Keratinocyte (primary cell): ENCODE measurements at regions not wholly inside any gene's neighbourhood (a gene's known extent, or its start where the extent isn't known, plus 50 kb on each side); places are given as distances from the start of the nearest gene placed in this dataset.
"Not testable (repeated sequence)": the region's sequence is repeated elsewhere in the genome, so short reads cannot be mapped to it uniquely, and the experiment has no call there.

Source experiments
- DNase-seq: peaks from one replicate; pipeline ENCODE4 v3.0.0-alpha.2; 2011; ENCODE audit warnings: low read depth, missing footprints, low spot score
- FAIRE-seq: peaks from 2 replicates; lab custom pipeline; 2011; peaks lifted over from hg19 to GRCh38; lab: Jason Lieb, UNC
- H2AFZ ChIP-seq: 2 replicates; pipeline ENCODE4 v1.6.0; 2012; ENCODE audit warnings: low read length, control low read depth, inconsistent platforms; ENCODE audit not compliant: control insufficient read depth
- H3K27ac ChIP-seq: 2 replicates; pipeline ENCODE4 v1.5.1; 2011; ENCODE audit warnings: low read length; ENCODE audit not compliant: control insufficient read depth, insufficient read depth
- H3K27me3 ChIP-seq: 3 replicates; pipeline ENCODE4 v1.6.0; 2011; ENCODE audit warnings: low read length; ENCODE audit not compliant: control insufficient read depth, insufficient read depth; ENCODE audit errors: extremely low read depth
- H3K36me3 ChIP-seq, 2 experiments: 2 replicates in 1 of 2; 3 replicates in 1 of 2; pipeline ENCODE4 v1.5.1; 2011; ENCODE audit warnings: low read length in 2 of 2, mild to moderate bottlenecking in 1 of 2; ENCODE audit not compliant: control insufficient read depth in 2 of 2, insufficient read depth in 2 of 2; ENCODE audit errors: extremely low read depth in 1 of 2
- H3K4me1 ChIP-seq: 3 replicates; pipeline ENCODE4 v1.5.1; 2011; ENCODE audit warnings: low read length; ENCODE audit not compliant: control insufficient read depth, insufficient read depth; ENCODE audit errors: extremely low read depth
- H3K4me2 ChIP-seq: 3 replicates; pipeline ENCODE4 v1.6.0; 2011; ENCODE audit warnings: low read depth, low read length; ENCODE audit not compliant: control insufficient read depth, insufficient read depth; ENCODE audit errors: extremely low read depth
- H3K4me3 ChIP-seq, 3 experiments: fragments of 200-600 bp in 1 of 3; sonication (generic) in 1 of 3; 2 replicates in 2 of 3; 3 replicates in 1 of 3; pipeline ENCODE4 v1.5.1; 2011 to 2016; ENCODE audit warnings: low read length in 3 of 3, mild to moderate bottlenecking in 3 of 3, control low read depth in 2 of 3, inconsistent platforms in 1 of 3, low read depth in 1 of 3, mixed read lengths in 1 of 3, mixed run types in 1 of 3, moderate library complexity in 1 of 3; ENCODE audit not compliant: control insufficient read depth in 2 of 3, insufficient read depth in 2 of 3; ENCODE audit errors: extremely low read depth in 1 of 3
- H3K79me2 ChIP-seq: 2 replicates; pipeline ENCODE4 v1.6.0; 2012; ENCODE audit warnings: low read length; ENCODE audit not compliant: control insufficient read depth, insufficient read depth
- H3K9ac ChIP-seq: 3 replicates; pipeline ENCODE4 v1.6.0; 2011; ENCODE audit warnings: low read length; ENCODE audit not compliant: control insufficient read depth, insufficient read depth; ENCODE audit errors: extremely low read depth
- H3K9me1 ChIP-seq: 3 replicates; pipeline ENCODE4 v1.6.0; 2011; ENCODE audit warnings: low read length; ENCODE audit not compliant: control insufficient read depth, insufficient read depth; ENCODE audit errors: extremely low read depth
- H3K9me3 ChIP-seq: 2 replicates; pipeline ENCODE4 v1.5.1; 2012; ENCODE audit warnings: low read depth, low read length; ENCODE audit not compliant: control insufficient read depth
- H4K20me1 ChIP-seq: 3 replicates; pipeline ENCODE4 v1.6.0; 2011; ENCODE audit warnings: low read length; ENCODE audit not compliant: control insufficient read depth, insufficient read depth; ENCODE audit errors: extremely low read depth
- EZH2 ChIP-seq: IDR thresholded peaks from one replicate; pipeline ENCODE4 v1.6.1; 2012; ENCODE audit warnings: inconsistent platforms, mild to moderate bottlenecking, low read length, moderate library complexity
- dilution Hi-C: fragments of 300-500 bp; cut with MboI; formaldehyde crosslinking; loops from one replicate; pipeline ENCODE4 v1.7.0; 2020; ENCODE audit warnings: low sequenced_read_pairs; ENCODE audit not compliant: extremely low pct_ligation_motif_present
- TF ChIP-seq, protein P1 (sequence below), 3 experiments: IDR thresholded peaks in 1 of 3; conservative IDR thresholded peaks in 1 of 3; optimal IDR thresholded peaks in 1 of 3; 2 replicates in 2 of 3; 3 replicates in 1 of 3; pipeline versions ENCODE3 to v1.5.1; 2011; ENCODE audit warnings: low read length in 3 of 3, mild to moderate bottlenecking in 3 of 3, moderate library complexity in 2 of 3, control low read depth in 1 of 3, inconsistent platforms in 1 of 3; ENCODE audit not compliant: insufficient read depth in 2 of 3; ENCODE audit errors: extremely low read depth in 1 of 3

DNA sequence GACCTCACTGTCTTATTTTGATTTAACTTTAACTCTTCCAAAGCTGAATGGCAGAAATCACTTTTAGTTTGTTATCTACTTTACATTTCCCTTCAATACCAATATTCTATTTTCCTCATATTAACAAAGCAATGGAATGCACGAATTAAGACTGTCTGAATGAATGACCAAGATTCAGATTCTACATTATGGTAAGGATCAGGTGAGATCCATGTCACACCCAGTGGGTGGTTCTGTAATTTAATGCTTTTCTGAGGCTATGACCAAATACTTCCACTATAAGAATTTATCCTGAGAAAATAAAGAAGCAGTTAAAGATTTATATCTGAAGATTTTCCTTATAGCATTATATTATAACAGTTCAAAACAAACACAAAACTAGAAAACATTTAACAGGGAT lies 90.2 kb upstream of the NUPR2 start:
- no peaks in the 10 kb centered on the region for H3K79me2 ChIP-seq
- no peak for FAIRE-seq
- dilution Hi-C loops = no loop called here

DNA sequence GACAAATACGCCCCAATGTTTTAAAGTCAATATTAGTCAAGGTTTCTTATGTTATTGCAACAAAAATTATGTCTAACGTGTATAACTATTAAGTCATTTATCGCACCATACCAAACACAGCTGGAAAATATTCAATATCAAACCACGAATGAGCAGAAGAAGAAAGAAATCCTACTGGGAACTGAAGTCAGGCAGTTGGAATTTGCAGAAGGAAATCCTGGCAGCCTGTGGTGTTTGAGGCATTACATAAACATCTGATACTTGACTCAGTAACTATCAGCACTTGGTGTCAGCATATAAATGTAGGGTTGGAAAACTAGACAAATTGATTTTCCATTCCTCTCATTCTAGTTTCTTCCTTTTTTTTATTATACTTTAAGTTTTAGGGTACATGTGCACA lies 83.4 kb upstream of the NUPR2 start:
- H3K4me3 ChIP-seq = no peak overlapping the region
- FAIRE-seq (no peak), DNase-seq (no peak)
- dilution Hi-C loops = no loop called here
- H3K36me3 ChIP-seq = no peaks in the 10 kb centered on the region
- no peak overlapping the region for H3K27ac ChIP-seq
- H3K27me3 ChIP-seq = no peaks in the 10 kb centered on the region
- H4K20me1 ChIP-seq = no peaks in the 10 kb centered on the region
- H3K9me1 ChIP-seq = no peaks in the 10 kb centered on the region
- TF ChIP-seq, protein P1, sequence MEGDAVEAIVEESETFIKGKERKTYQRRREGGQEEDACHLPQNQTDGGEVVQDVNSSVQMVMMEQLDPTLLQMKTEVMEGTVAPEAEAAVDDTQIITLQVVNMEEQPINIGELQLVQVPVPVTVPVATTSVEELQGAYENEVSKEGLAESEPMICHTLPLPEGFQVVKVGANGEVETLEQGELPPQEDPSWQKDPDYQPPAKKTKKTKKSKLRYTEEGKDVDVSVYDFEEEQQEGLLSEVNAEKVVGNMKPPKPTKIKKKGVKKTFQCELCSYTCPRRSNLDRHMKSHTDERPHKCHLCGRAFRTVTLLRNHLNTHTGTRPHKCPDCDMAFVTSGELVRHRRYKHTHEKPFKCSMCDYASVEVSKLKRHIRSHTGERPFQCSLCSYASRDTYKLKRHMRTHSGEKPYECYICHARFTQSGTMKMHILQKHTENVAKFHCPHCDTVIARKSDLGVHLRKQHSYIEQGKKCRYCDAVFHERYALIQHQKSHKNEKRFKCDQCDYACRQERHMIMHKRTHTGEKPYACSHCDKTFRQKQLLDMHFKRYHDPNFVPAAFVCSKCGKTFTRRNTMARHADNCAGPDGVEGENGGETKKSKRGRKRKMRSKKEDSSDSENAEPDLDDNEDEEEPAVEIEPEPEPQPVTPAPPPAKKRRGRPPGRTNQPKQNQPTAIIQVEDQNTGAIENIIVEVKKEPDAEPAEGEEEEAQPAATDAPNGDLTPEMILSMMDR (optimal IDR thresholded peaks at IDR 0.05 in 1 of 3, IDR thresholded peaks at IDR 0.05 in 1 of 3, conservative IDR thresholded peaks at IDR 0.05 in 1 of 3; ENCODE audit: extremely low read depth in 1 of 3, insufficient read depth in 2 of 3, low read length in 3 of 3) = no peak
- no peak for TF ChIP-seq EZH2
- no peak overlapping the region for H3K4me2 ChIP-seq
- no peak overlapping the region for H3K9ac ChIP-seq
- no peak overlapping the region for H2AFZ ChIP-seq
- H3K9me3 ChIP-seq = no peaks in the 10 kb centered on the region
- H3K4me1 ChIP-seq = no peaks in the 10 kb centered on the region
- no peaks in the 10 kb centered on the region for H3K79me2 ChIP-seq

More for the DNA sequence above, 90.2 kb upstream of the NUPR2 start:
- no peak overlapping the region for H2AFZ ChIP-seq
- no peak overlapping the region for H3K27ac ChIP-seq
- no peaks in the 10 kb centered on the region for H4K20me1 ChIP-seq
- DNase-seq = no peak
- TF ChIP-seq EZH2 = no peak
- no peaks in the 10 kb centered on the region for H3K9me3 ChIP-seq
- H3K9me1 ChIP-seq = no peaks in the 10 kb centered on the region
- H3K4me1 ChIP-seq = no peaks in the 10 kb centered on the region
- no peak overlapping the region for H3K9ac ChIP-seq
- H3K27me3 ChIP-seq = no peaks in the 10 kb centered on the region
- H3K4me2 ChIP-seq = no peak overlapping the region
- H3K4me3 ChIP-seq = no peak overlapping the region
- H3K36me3 ChIP-seq = no peaks in the 10 kb centered on the region

DNA sequence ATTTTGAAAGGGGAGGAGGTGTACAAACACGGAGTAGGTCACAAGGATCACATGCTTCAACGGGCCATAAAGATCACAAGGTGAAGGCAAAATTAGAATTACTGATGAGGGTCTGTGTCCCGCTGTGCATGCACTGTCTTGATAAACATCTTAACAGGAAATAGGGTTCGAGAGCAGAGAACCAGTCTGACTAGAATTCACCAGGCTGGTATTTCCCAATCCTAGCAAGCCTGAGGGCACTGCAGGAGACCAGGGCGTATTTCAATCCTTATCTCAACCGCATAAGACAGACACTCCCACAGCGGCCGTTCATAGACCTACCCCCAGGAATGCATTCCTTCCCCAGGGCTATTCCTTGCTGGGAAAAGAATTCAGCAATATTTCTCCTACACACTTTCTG lies 80.0 kb upstream of the NUPR2 start:
- H3K4me3 ChIP-seq, H4K20me1 ChIP-seq, DNase-seq, FAIRE-seq, dilution Hi-C loops, H3K4me2 ChIP-seq, H3K27ac ChIP-seq, H2AFZ ChIP-seq, H3K79me2 ChIP-seq, H3K9me1 ChIP-seq, H3K9ac ChIP-seq, H3K36me3 ChIP-seq, H3K4me1 ChIP-seq, H3K27me3 ChIP-seq, H3K9me3 ChIP-seq: not testable (repeated sequence)
